ENCODE measurements at regions not wholly inside any gene's neighbourhood (a gene's known extent, or its start where the extent isn't known, plus 50 kb on each side); places are given as distances from the start of the nearest gene placed in this dataset.

- WGBS = 85% methylated on average over 2 of the region's 2 CpGs
- no peak overlapping the region for H3K9ac ChIP-seq (ENCODE audit: low read depth in 1 of 2, low read length in 2 of 2)
- no peak for DNase-seq (ENCODE audit: low spot score)
Measured at GRCh38 chr4:184573701-184574100, 75.5 kb downstream of the CASP3 start.

GRCh38 chr4:184568770-184569169 is 80.5 kb downstream of the CASP3 start:
- TF ChIP-seq HNF4A (conservative IDR thresholded peaks at IDR 0.05) = no peak
- no peaks in the 10 kb centered on the region for H3K36me3 ChIP-seq (ENCODE audit: control insufficient read depth in 4 of 4, insufficient read depth in 3 of 4, low read depth in 1 of 4, low read length in 3 of 4)
- H3K4me3 ChIP-seq (ENCODE audit: low read depth in 1 of 3, low read length in 3 of 3) = no peak overlapping the region
- H3K27me3 ChIP-seq (ENCODE audit: control insufficient read depth in 4 of 4, insufficient read depth in 4 of 4, low read length in 3 of 4) = no peaks in the 10 kb centered on the region
- WGBS = 75% methylated on average over 6 of the region's 6 CpGs
- H3K9me3 ChIP-seq (ENCODE audit: control insufficient read depth in 4 of 4, low read length in 3 of 4) = no peaks in the 10 kb centered on the region
- peaks cover 0 to 6% (median 0%) of the 10 kb centered on the region in 4 donors for H3K4me1 ChIP-seq (ENCODE audit: control insufficient read depth in 4 of 4, insufficient read depth in 4 of 4, low read length in 3 of 4)
- no peak for DNase-seq (ENCODE audit: low spot score)
- H3K27ac ChIP-seq (ENCODE audit: low read depth in 1 of 2, low read length in 2 of 2) = no peak overlapping the region
- H3K9ac ChIP-seq (ENCODE audit: low read depth in 1 of 2, low read length in 2 of 2) = no peak overlapping the region

More at GRCh38 chr4:184573701-184574100, 75.5 kb downstream of the CASP3 start:
- Histone ChIP-seq H3K36me3 (ENCODE audit: control insufficient read depth in 4 of 4, insufficient read depth in 3 of 4, low read depth in 1 of 4, low read length in 3 of 4) (no peaks in the 10 kb centered on the region), H3K9me3 (ENCODE audit: control insufficient read depth in 4 of 4, low read length in 3 of 4) (no peaks in the 10 kb centered on the region), H3K27ac (ENCODE audit: low read depth in 1 of 2, low read length in 2 of 2) (no peak overlapping the region), H3K4me3 (ENCODE audit: low read depth in 1 of 3, low read length in 3 of 3) (no peak overlapping the region), H3K27me3 (ENCODE audit: control insufficient read depth in 4 of 4, insufficient read depth in 4 of 4, low read length in 3 of 4) (no peaks in the 10 kb centered on the region), H3K4me1 (ENCODE audit: control insufficient read depth in 4 of 4, insufficient read depth in 4 of 4, low read length in 3 of 4) (peaks cover 0 to 6% (median 0%) of the 10 kb centered on the region in 4 donors)
- TF ChIP-seq RXRA (IDR thresholded peaks at IDR 0.05) (no peak), CTCF (IDR thresholded peaks at IDR 0.05; ENCODE audit: low read depth, low read length, missing input control) (no peak)

- H3K9me3 ChIP-seq (ENCODE audit: control insufficient read depth in 4 of 4, low read length in 3 of 4) = no peaks in the 10 kb centered on the region
- TF ChIP-seq JUND (IDR thresholded peaks at IDR 0.05) (no peak), ZBTB33 (IDR thresholded peaks at IDR 0.05) (no peak), FOXA2 (IDR thresholded peaks at IDR 0.05) (no peak), FOXA1 (IDR thresholded peaks at IDR 0.05) (no peak), CTCF (IDR thresholded peaks at IDR 0.05; ENCODE audit: low read depth, low read length, missing input control) (no peak), GABPA (IDR thresholded peaks at IDR 0.05 in 1 of 2, conservative IDR thresholded peaks at IDR 0.05 in 1 of 2) (no peak), TAF1 (conservative IDR thresholded peaks at IDR 0.05) (no peak), REST (IDR thresholded peaks at IDR 0.05) (no peak)
- H3K27ac ChIP-seq (ENCODE audit: low read depth in 1 of 2, low read length in 2 of 2) = no peak overlapping the region
- H3K4me3 ChIP-seq (ENCODE audit: low read depth in 1 of 3, low read length in 3 of 3) = no peak overlapping the region
- H3K27me3 ChIP-seq (ENCODE audit: control insufficient read depth in 4 of 4, insufficient read depth in 4 of 4, low read length in 3 of 4) = no peaks in the 10 kb centered on the region
- H3K36me3 ChIP-seq (ENCODE audit: control insufficient read depth in 4 of 4, insufficient read depth in 3 of 4, low read depth in 1 of 4, low read length in 3 of 4) = no peaks in the 10 kb centered on the region
- 94% methylated on average over 3 of the region's 3 CpGs for WGBS
- H3K9ac ChIP-seq (ENCODE audit: low read depth in 1 of 2, low read length in 2 of 2) = no peak overlapping the region
- no peak for DNase-seq (ENCODE audit: low spot score)
- no peaks in the 10 kb centered on the region for H3K4me1 ChIP-seq (ENCODE audit: control insufficient read depth in 4 of 4, insufficient read depth in 4 of 4, low read length in 3 of 4)
Measured at GRCh38 chr4:184563621-184564020, 85.6 kb downstream of the CASP3 start.

Data from liver (tissue), 8 donors.